GM12875 (cell line): ENCODE measurements at regions not wholly inside any gene's neighbourhood (a gene's known extent, or its start where the extent isn't known, plus 50 kb on each side); places are given as distances from the start of the nearest gene placed in this dataset.

Experiments
- H3K4me3 ChIP-seq: one replicate; pipeline ENCODE4 v1.5.1; 2011; ENCODE audit warnings: low read depth, low read length, control low read depth
- CTCF ChIP-seq: IDR thresholded peaks from 2 replicates; pipeline ENCODE4 v1.5.1; 2011; ENCODE audit warnings: low read depth, mild to moderate bottlenecking, control low read depth, inconsistent platforms, low read length, moderate library complexity, borderline replicate concordance; ENCODE audit not compliant: insufficient read depth

- TF ChIP-seq CTCF = no peak
- no peak overlapping the region for H3K4me3 ChIP-seq
Measured at GRCh38 chr10:44013981-44014380, 365.3 kb upstream of the ZNF32 start.

GRCh38 chr10:44012921-44013320 is 364.2 kb upstream of the ZNF32 start:
- no peak for TF ChIP-seq CTCF

GRCh38 chr10:44011603-44011981 is 362.9 kb upstream of the ZNF32 start:
- TF ChIP-seq CTCF = no peak
- H3K4me3 ChIP-seq = no peak overlapping the region

More at GRCh38 chr10:44012921-44013320, 364.2 kb upstream of the ZNF32 start:
- H3K4me3 ChIP-seq = no peak overlapping the region

- no peak for TF ChIP-seq CTCF
- H3K4me3 ChIP-seq = no peak overlapping the region
Measured at GRCh38 chr10:44010873-44011602, 362.4 kb upstream of the ZNF32 start.

GRCh38 chr10:44009891-44010632 is 361.4 kb upstream of the ZNF32 start:
- TF ChIP-seq CTCF = no peak

GRCh38 chr10:44008917-44009709 is 360.4 kb upstream of the ZNF32 start:
- TF ChIP-seq CTCF = no peak
- no peak overlapping the region for H3K4me3 ChIP-seq

More at GRCh38 chr10:44009891-44010632, 361.4 kb upstream of the ZNF32 start:
- H3K4me3 ChIP-seq = no peak overlapping the region
